Chondrocyte (in vitro differentiated cells): ENCODE measurements at regions not wholly inside any gene's neighbourhood (a gene's known extent, or its start where the extent isn't known, plus 50 kb on each side); places are given as distances from the start of the nearest gene placed in this dataset.
A peak's percentile ranks its signal among the peaks of the same experiment; 100 is the strongest.

ENCODE experiments used
- DNase-seq: peaks from one replicate; pipeline ENCODE4 v3.0.0; 2021; ENCODE audit warnings: mixed read lengths, low spot score
- H3K27ac Mint-ChIP-seq: one replicate; pipeline ENCODE4 v1.8.0; 2021; ENCODE audit warnings: mild to moderate bottlenecking, moderate library complexity, mixed read lengths; ENCODE audit not compliant: unreplicated experiment
- H3K27me3 Mint-ChIP-seq: 2 replicates; pipeline ENCODE4 v1.8.0; 2021; ENCODE audit warnings: low read depth, mixed read lengths
- H3K36me3 Mint-ChIP-seq: 2 replicates; pipeline ENCODE4 v1.8.0; 2021; ENCODE audit warnings: low read depth, mixed read lengths
- H3K4me1 Mint-ChIP-seq: 2 replicates; pipeline ENCODE4 v1.8.0; 2021; ENCODE audit warnings: low read depth, mild to moderate bottlenecking, mixed read lengths
- H3K4me3 Mint-ChIP-seq: one replicate; pipeline ENCODE4 v1.8.0; 2021; ENCODE audit warnings: mild to moderate bottlenecking, moderate library complexity, mixed read lengths; ENCODE audit not compliant: unreplicated experiment
- H3K9me3 Mint-ChIP-seq: 2 replicates; pipeline ENCODE4 v1.8.0; 2021; ENCODE audit warnings: low read depth, mixed read lengths
- TF ChIP-seq, protein P1 (sequence below): fragments of 200-600 bp; sonication (generic); IDR thresholded peaks from 2 replicates; pipeline ENCODE4 v1.5.0; 2021; ENCODE audit warnings: antibody characterized with exemption, mild to moderate bottlenecking, moderate library complexity

DNA sequence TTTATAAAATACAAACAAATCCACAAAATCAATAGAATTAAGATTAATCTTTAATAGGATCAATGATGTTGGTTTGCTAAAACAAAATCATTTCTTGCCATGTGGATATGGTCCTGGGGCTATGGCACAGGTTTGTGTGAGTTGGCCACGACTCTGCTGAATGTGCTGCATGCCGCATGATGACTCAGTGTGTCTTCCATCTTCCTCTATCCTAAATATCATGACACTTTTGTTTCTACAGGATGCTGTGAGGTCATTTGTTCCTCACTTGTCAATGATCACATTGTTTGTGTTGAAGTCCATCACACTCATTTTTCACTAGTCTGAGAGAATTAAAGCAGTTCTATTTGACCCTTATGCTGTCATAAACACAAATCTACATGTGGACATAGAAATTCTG is 167.2 kb upstream of the ZBED5 start:
- Mint-ChIP-seq H3K27ac (no peak overlapping the region), H3K9me3 (no peaks in the 10 kb centered on the region), H3K27me3 (peaks cover 2% of the 10 kb centered on the region), H3K4me3 (no peak overlapping the region), H3K36me3 (peaks cover 1% of the 10 kb centered on the region), H3K4me1 (peaks cover 20% of the 10 kb centered on the region)
- TF ChIP-seq, protein P1, sequence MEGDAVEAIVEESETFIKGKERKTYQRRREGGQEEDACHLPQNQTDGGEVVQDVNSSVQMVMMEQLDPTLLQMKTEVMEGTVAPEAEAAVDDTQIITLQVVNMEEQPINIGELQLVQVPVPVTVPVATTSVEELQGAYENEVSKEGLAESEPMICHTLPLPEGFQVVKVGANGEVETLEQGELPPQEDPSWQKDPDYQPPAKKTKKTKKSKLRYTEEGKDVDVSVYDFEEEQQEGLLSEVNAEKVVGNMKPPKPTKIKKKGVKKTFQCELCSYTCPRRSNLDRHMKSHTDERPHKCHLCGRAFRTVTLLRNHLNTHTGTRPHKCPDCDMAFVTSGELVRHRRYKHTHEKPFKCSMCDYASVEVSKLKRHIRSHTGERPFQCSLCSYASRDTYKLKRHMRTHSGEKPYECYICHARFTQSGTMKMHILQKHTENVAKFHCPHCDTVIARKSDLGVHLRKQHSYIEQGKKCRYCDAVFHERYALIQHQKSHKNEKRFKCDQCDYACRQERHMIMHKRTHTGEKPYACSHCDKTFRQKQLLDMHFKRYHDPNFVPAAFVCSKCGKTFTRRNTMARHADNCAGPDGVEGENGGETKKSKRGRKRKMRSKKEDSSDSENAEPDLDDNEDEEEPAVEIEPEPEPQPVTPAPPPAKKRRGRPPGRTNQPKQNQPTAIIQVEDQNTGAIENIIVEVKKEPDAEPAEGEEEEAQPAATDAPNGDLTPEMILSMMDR = no peak
- DNase-seq = no peak

DNA sequence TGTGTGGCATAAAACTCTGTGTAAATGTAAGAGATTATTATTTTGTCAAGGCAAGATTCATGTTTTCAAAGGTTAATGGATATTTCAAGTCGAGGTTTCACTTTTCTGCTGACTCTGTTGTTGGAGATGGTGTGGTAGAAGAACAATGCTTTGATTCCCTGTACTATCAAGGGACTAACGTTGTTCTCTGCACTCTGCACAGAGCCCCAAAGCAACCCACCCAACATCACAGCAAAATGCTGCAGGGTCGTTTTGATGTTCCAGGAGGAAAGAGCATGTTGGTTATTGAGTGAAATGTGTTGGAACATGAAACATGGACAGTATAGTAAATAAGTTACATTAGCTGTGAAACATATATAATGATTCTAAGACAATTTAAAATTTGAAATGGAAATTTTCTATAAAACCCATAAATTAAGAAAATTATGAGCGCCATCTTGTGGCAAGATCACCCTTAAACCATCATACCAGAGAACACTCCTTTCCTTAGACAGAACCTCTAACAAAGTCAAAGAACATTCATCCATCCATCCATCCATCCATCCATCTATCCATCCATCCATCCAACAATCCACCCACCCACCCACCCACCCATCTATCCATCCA is 164.4 kb upstream of the ZBED5 start:
- H3K27ac Mint-ChIP-seq = no peak overlapping the region
- H3K4me1 Mint-ChIP-seq = peaks cover 7% of the 10 kb centered on the region
- H3K4me3 Mint-ChIP-seq = no peak overlapping the region
- H3K36me3 Mint-ChIP-seq = no peaks in the 10 kb centered on the region
- H3K9me3 Mint-ChIP-seq = no peaks in the 10 kb centered on the region
- H3K27me3 Mint-ChIP-seq = peaks cover 2% of the 10 kb centered on the region
- TF ChIP-seq, protein P1 = peak; percentile 84
- no peak for DNase-seq

DNA sequence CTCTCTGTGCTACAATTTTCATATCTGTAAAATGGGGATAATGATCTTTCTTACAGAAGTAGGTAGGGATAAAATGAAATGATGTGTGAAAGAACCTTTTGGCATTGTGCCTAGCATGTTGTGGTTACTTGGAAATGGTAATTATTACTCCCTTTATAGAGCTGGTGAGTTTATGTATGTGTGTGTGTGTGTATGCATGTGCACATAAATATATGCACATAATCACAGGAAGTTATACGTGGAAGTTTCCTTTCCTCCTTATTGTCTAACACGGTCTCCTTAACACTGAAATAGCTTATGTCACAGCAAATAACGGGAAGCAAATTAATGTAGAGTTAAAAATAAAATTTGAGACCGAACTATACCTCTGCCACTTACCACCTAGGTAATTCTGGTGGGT is 163.7 kb upstream of the ZBED5 start:
- H3K9me3 Mint-ChIP-seq = no peaks in the 10 kb centered on the region
- TF ChIP-seq, protein P1 = no peak
- H3K4me1 Mint-ChIP-seq = peaks cover 3% of the 10 kb centered on the region
- H3K27ac Mint-ChIP-seq = no peak overlapping the region
- H3K27me3 Mint-ChIP-seq = peaks cover 2% of the 10 kb centered on the region
- no peak for DNase-seq
- H3K36me3 Mint-ChIP-seq = no peaks in the 10 kb centered on the region
- H3K4me3 Mint-ChIP-seq = no peak overlapping the region

DNA sequence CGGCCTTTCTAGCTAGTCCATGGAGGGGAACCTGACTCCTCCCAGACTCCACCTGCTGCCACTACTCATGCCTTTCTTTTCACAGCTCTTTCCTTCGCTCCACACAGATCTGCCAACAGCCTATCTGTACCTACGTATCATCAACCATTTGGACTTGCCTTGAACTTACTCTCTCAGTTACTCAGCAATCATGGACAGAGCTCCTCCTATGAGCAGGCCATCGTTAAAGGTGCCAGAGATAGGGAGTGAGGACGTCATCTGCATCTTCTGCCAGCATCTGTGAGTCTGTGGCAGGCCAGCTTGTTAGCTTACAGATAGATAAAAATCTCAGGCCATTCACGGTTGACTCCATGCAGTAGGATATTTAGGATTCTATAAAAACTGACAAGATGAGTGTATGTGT is 162.9 kb upstream of the ZBED5 start:
- Mint-ChIP-seq H3K27ac (no peak overlapping the region), H3K27me3 (peaks cover 2% of the 10 kb centered on the region), H3K4me3 (no peak overlapping the region), H3K4me1 (peaks cover 3% of the 10 kb centered on the region), H3K36me3 (no peaks in the 10 kb centered on the region), H3K9me3 (no peaks in the 10 kb centered on the region)
- TF ChIP-seq, protein P1 = no peak
- DNase-seq = no peak

DNA sequence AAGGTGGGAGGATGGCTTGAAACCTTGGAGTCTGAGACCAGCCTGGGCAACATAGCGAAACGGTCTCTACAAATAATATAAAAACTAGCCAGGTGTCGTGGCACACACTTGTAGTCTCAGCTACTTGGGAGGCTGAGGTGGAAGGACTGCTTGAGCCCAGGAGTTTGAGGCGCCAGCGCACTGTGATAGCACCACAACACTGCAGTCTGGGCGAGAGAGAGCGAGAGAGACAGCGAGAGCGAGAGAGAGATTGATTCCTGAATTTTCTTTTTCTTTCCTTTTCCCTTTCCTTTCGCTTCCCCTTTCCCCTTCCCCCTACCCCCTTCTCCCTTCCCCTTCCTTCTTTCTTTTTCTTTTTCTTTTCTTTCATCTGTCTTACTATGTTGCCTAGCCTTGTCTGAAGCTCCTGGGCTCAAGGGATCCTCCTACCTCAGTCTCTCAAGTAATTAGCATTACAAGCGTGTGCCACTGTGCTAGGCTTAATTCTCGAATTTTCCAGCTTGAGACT is 162.4 kb upstream of the ZBED5 start:
- no peak overlapping the region for H3K27ac Mint-ChIP-seq

More for the DNA sequence above, 162.4 kb upstream of the ZBED5 start:
- H3K36me3 Mint-ChIP-seq = no peaks in the 10 kb centered on the region
- H3K9me3 Mint-ChIP-seq = no peaks in the 10 kb centered on the region
- TF ChIP-seq, protein P1 = no peak
- no peak overlapping the region for H3K4me3 Mint-ChIP-seq
- DNase-seq = no peak
- H3K4me1 Mint-ChIP-seq = peaks cover 3% of the 10 kb centered on the region
- H3K27me3 Mint-ChIP-seq = peaks cover 2% of the 10 kb centered on the region
